Activated naive CD4-positive, alpha-beta T cell treated with anti-CD3 and anti-CD28 coated beads, Interleukin-2, amount 10 ng/mL, durations not matched to agents 7 days and 5 days (primary cell): ENCODE measurements at regions not wholly inside any gene's neighbourhood (a gene's known extent, or its start where the extent isn't known, plus 50 kb on each side); places are given as distances from the start of the nearest gene placed in this dataset.
"Not testable (repeated sequence)": the region's sequence is repeated elsewhere in the genome, so short reads cannot be mapped to it uniquely, and the experiment has no call there.

ENCODE experiments used
- CTCF ChIA-PET: fragments of 350-600 bp; sonication (Branson Sonifier 250); formaldehyde crosslinking; loops from one replicate; lab custom pipeline; 2021; ENCODE audit warnings: antibody characterized with exemption; lab: Charles Lee
- DNase-seq: peaks from one replicate; pipeline ENCODE4 v3.0.0-alpha.2; 2020
- H3K27ac Mint-ChIP-seq: one replicate; pipeline ENCODE4 v1.8.0; 2021; ENCODE audit warnings: mild to moderate bottlenecking, moderate library complexity, mixed read lengths
- H3K27me3 Mint-ChIP-seq: one replicate; pipeline ENCODE4 v1.8.0; 2021; ENCODE audit warnings: mild to moderate bottlenecking, mixed read lengths
- H3K36me3 Mint-ChIP-seq: one replicate; pipeline ENCODE4 v1.8.0; 2021; ENCODE audit warnings: mixed read lengths
- H3K4me1 Mint-ChIP-seq: one replicate; pipeline ENCODE4 v1.8.0; 2021; ENCODE audit warnings: mixed read lengths
- H3K4me3 Mint-ChIP-seq: one replicate; pipeline ENCODE4 v1.8.0; 2021; ENCODE audit warnings: mild to moderate bottlenecking, moderate library complexity, mixed read lengths
- H3K9me3 Mint-ChIP-seq: one replicate; pipeline ENCODE4 v1.8.0; 2021; ENCODE audit warnings: mixed read lengths

DNA sequence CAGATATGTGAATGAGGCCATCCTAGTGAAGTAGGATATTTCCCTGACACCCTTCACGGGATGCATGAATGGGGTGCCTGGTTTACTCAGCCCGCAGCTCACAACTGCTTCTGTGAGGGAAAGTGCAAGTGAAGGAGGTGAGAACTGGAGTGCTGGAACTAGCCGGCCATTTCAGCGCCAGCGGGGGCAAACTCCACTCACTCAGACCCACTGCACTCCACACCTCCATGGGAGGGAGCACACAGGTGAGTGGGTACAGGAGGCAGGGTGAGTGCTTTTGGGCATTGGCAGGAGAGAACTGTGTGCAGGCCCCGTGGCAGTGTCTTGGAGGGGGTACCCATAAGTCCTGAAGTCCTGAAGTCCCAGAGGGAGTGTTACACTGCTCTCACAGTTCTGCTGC, 1008.4 kb downstream of the SLC6A15 start:
- Mint-ChIP-seq H3K36me3 (no peaks in the 10 kb centered on the region), H3K4me3 (no peak overlapping the region), H3K4me1 (no peaks in the 10 kb centered on the region), H3K9me3 (peaks cover 21% of the 10 kb centered on the region), H3K27ac (no peak overlapping the region), H3K27me3 (no peaks in the 10 kb centered on the region)
- CTCF ChIA-PET, result no interaction called here
- DNase-seq, result no peak

DNA sequence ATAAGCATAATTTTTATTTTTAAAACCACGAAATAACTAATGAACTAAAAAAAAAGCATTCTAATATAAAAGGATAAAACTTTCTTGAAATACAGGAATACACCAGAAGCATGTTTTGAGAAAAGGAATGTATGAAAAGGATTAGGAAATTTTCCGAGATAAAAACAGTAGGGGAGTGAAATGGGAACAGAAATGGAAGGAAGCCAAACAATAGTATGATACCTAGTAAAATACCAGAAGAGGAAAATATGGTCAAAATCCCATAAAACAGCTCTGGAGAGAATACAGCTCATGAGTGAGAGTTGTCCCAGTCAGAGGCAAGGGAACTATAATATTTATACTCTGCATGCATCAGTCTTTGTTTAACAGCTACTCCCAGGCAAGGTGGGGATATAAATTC, 1016.2 kb downstream of the SLC6A15 start:
- Mint-ChIP-seq H3K27me3 (no peaks in the 10 kb centered on the region), H3K9me3 (peaks cover 16% of the 10 kb centered on the region)

DNA sequence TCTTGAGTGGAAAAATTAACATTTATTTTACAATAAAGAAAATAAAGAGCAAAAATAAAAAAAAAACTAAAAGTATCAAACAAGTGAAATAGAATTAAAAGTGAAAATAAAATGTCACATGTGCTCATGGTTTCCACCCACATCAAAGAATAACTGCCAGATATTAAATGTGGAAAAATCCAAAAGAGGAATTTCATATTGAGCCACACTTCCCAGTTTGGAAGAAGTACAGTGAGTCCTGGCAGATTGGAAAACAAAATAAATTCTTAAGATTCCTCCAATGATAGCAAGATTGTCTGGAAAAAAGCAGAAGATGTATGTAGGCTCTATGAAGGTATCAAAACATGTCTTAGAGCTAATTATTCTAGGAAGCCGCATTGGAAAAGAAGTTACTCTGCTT, 1019.5 kb downstream of the SLC6A15 start:
- no peaks in the 10 kb centered on the region for H3K27me3 Mint-ChIP-seq
- H3K4me1 Mint-ChIP-seq, result no peaks in the 10 kb centered on the region
- H3K9me3 Mint-ChIP-seq, result peaks cover 3% of the 10 kb centered on the region

More for the DNA sequence above, 1016.2 kb downstream of the SLC6A15 start:
- no peaks in the 10 kb centered on the region for H3K36me3 Mint-ChIP-seq
- H3K4me3 Mint-ChIP-seq, result no peak overlapping the region
- H3K4me1 Mint-ChIP-seq, result no peaks in the 10 kb centered on the region
- CTCF ChIA-PET, result no interaction called here
- DNase-seq, result no peak
- H3K27ac Mint-ChIP-seq, result no peak overlapping the region

DNA sequence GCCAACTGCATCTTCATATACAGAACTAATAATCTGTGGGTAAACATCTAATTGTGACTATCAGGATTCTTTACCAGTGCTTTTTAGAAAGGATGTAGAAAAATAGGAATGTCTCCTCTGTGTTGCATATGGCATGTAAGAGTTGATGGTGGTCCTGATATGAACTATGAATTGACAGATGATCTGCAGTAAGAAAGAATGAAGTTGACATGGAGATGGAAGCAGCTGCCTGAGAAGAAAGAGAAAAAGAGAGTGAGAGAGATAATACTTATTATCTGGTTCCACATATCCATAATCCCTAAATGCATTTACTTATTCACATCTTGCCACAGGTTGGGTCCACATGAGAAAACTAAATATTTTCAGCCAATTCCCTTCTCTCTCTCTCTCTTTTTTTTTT, 1022.9 kb downstream of the SLC6A15 start:
- Mint-ChIP-seq H3K4me3 (no peak overlapping the region), H3K27me3 (no peaks in the 10 kb centered on the region), H3K9me3 (peaks cover 3% of the 10 kb centered on the region), H3K36me3 (no peaks in the 10 kb centered on the region), H3K4me1 (no peaks in the 10 kb centered on the region), H3K27ac (no peak overlapping the region)
- CTCF ChIA-PET, result no interaction called here
- no peak for DNase-seq

More for the DNA sequence above, 1019.5 kb downstream of the SLC6A15 start:
- Mint-ChIP-seq H3K4me3 (no peak overlapping the region), H3K27ac (no peak overlapping the region), H3K36me3 (no peaks in the 10 kb centered on the region)
- CTCF ChIA-PET, result no interaction called here
- no peak for DNase-seq

DNA sequence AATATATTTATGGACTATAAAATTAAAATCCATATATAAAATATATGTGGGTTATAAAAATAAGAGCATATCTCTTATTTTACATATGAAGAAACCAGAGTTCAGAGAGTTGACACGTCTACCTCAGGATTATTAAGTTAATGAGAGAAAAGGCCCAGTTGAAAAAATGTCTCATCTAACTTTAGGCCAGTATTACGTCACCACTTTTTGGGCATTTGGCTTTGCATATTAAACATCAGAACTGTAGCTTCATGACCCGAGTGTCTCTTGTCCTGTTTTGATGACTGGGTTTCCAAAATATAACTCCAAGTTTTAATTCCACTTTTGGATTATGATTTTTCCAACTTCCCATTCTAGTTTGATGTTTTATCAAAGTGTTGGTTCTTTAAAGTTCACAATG, 1026.1 kb downstream of the SLC6A15 start:
- Mint-ChIP-seq H3K27me3 (no peaks in the 10 kb centered on the region), H3K4me3 (no peak overlapping the region), H3K36me3 (no peaks in the 10 kb centered on the region), H3K9me3 (peaks cover 3% of the 10 kb centered on the region), H3K4me1 (no peaks in the 10 kb centered on the region), H3K27ac (no peak overlapping the region)
- CTCF ChIA-PET, result no interaction called here
- no peak for DNase-seq

DNA sequence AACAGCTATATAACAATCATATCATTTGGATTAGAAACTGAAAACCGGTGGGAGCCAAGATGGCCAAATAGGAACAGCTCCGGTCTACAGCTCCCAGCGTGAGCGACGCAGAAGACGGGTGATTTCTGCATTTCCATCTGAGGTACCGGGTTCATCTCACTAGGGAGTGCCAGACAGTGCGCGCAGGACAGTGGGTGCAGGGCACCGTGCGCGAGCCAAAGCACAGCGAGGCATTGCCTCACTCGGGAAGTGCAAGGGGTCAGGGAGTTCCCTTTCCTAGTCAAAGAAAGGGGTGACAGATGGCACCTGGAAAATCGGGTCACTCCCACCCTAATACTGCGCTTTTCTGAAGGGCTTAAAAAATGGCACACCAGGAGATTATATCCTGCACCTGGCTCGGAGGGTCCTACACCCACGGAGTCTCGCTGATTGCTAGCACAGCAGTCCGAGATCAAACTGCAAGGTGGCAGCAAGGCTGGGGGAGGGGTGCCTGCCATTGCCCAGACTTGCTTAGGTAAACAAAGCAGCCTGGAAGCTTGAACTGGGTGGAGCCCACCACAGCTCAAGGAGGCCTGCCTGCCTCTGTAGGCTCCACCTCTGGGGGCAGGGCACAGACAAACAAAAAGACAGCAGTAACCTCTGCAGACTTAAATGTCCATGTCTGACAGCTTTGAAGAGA, 1041.5 kb downstream of the SLC6A15 start:
- DNase-seq, CTCF ChIA-PET, H3K9me3 Mint-ChIP-seq, H3K4me3 Mint-ChIP-seq, H3K27ac Mint-ChIP-seq, H3K36me3 Mint-ChIP-seq, H3K4me1 Mint-ChIP-seq, H3K27me3 Mint-ChIP-seq: not testable (repeated sequence)

DNA sequence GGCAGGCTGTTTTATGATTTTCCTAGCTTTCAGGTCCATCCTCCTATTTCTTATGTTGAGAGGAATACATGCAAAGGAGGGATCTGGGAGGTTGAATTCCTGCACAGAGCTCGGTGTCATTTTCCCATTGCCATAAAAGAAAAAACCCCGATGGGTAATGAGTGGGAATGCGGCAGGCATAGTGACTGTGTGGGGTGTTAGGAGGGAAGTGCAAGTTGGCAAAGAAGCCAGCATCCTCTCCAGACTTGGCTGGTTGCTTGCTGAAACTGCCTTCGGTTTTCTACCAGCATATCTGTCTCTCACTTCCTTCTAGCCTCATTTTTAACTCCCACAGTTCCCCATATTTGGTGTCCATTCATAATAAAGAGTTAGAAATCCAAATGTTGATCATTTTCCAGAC, 1046.1 kb downstream of the SLC6A15 start:
- Mint-ChIP-seq H3K36me3 (no peaks in the 10 kb centered on the region), H3K27me3 (no peaks in the 10 kb centered on the region), H3K9me3 (no peaks in the 10 kb centered on the region), H3K4me1 (no peaks in the 10 kb centered on the region), H3K4me3 (no peak overlapping the region), H3K27ac (no peak overlapping the region)
- CTCF ChIA-PET, result no interaction called here
- no peak for DNase-seq

DNA sequence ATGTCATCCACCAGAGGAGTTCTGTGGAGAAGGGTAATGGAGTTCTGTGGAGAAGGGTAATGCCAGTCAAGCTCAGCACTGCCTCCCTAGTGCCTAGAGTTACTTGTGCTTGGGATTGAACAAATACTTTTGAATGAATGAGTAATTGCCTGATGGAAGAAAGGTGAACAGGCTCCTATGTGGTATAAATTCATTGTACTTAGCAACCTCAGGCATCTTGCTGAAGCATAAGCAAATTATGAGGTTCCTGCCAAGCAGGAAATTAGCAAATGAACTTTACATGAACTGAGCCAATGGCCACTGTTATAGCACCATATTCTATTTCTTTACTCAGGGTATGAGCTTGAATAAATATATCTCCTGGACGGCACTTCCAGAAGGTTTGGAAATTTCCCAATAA, 1047.2 kb downstream of the SLC6A15 start:
- H3K4me3 Mint-ChIP-seq, result no peak overlapping the region
- CTCF ChIA-PET, result no interaction called here
- no peaks in the 10 kb centered on the region for H3K4me1 Mint-ChIP-seq
- no peaks in the 10 kb centered on the region for H3K36me3 Mint-ChIP-seq
- no peak for DNase-seq
- H3K9me3 Mint-ChIP-seq, result no peaks in the 10 kb centered on the region
- no peak overlapping the region for H3K27ac Mint-ChIP-seq
- no peaks in the 10 kb centered on the region for H3K27me3 Mint-ChIP-seq

DNA sequence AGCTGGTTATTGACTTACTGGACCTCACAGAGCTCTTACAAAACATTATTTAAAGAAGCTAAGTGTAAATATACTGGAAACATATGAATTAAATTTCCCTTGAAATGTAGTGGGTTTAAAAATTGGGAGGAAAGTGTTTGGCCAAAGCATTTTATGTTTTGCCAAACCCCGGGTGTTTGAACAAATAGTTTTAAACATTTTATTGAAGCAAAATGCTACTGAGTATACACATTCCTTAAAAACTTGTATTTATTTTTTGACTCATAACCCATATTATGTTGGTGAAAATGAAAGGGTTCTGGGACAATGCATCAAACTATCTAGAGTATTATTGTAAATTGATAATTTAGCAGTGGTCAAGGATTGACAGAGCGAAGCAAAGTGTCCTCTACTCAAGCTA, 1048.5 kb downstream of the SLC6A15 start:
- peaks cover 2% of the 10 kb centered on the region for H3K9me3 Mint-ChIP-seq
- no peaks in the 10 kb centered on the region for H3K36me3 Mint-ChIP-seq
- H3K27ac Mint-ChIP-seq, result no peak overlapping the region
- H3K4me3 Mint-ChIP-seq, result no peak overlapping the region
- H3K4me1 Mint-ChIP-seq, result no peaks in the 10 kb centered on the region
- no peak for DNase-seq
- CTCF ChIA-PET, result no interaction called here
- H3K27me3 Mint-ChIP-seq, result no peaks in the 10 kb centered on the region

DNA sequence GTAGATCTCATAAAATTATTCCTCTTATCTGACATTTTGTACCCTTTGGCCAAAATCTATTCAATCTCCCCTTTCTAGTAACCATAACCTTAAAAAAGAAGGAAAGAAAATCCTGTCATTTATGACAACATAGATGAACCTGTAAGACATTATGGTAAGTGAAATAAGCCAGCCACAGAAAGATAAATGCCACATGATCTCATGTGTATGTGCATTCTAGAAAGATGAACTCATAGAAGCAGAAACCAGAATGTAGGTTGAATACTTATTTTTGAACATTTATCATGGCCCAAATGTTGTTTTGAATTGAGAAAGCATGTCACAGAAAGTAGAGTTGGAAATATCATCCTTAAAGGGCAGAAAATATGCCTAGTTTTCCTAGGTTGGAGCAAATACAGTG, 1053.6 kb downstream of the SLC6A15 start:
- Mint-ChIP-seq H3K27me3 (no peaks in the 10 kb centered on the region), H3K4me1 (no peaks in the 10 kb centered on the region), H3K27ac (no peak overlapping the region), H3K4me3 (no peak overlapping the region), H3K36me3 (no peaks in the 10 kb centered on the region), H3K9me3 (peaks cover 17% of the 10 kb centered on the region)
- CTCF ChIA-PET, result no interaction called here
- no peak for DNase-seq

DNA sequence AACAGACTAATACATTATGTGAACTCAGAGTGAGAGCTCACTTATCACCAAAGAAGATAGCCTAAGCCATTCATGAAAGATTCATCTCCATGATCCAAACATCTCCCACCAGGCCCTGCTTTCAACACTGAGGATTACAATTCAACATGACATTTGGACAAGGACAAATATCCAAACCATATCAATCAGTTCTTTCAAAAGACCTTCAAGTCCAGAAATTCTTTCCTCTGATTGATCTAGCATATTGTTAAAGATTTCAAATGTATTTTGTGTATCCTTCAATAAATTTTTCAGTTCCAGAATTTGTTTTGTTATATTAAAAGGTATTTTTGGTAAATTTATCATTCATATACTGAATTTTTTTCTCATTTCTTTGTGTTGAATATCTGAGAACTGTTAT, 1055.8 kb downstream of the SLC6A15 start:
- Mint-ChIP-seq H3K27me3 (no peaks in the 10 kb centered on the region), H3K4me3 (no peak overlapping the region), H3K9me3 (peaks cover 17% of the 10 kb centered on the region), H3K36me3 (no peaks in the 10 kb centered on the region), H3K4me1 (no peaks in the 10 kb centered on the region), H3K27ac (no peak overlapping the region)
- DNase-seq, result no peak
- CTCF ChIA-PET, result no interaction called here

DNA sequence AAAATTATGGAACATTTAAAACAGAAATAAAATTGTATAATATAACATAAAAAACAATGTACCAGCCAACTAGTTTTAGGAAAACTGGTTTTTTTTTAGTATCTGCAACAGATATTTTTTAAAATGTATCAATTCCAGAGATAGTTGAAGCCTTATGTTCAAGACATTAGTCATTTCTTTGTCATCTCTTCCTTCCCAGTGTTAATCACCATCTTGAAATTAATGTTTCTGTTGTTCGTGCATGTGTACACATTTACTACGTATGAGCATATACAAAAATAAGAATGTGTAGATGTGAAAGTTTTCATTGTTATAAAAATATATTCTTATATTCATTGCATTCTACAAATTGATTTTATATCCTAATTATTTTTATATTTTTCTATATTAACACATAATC, 1062.1 kb downstream of the SLC6A15 start:
- Mint-ChIP-seq H3K27ac (no peak overlapping the region), H3K27me3 (no peaks in the 10 kb centered on the region), H3K9me3 (no peaks in the 10 kb centered on the region), H3K4me1 (no peaks in the 10 kb centered on the region), H3K4me3 (no peak overlapping the region), H3K36me3 (no peaks in the 10 kb centered on the region)
- CTCF ChIA-PET, result no interaction called here
- DNase-seq, result no peak

DNA sequence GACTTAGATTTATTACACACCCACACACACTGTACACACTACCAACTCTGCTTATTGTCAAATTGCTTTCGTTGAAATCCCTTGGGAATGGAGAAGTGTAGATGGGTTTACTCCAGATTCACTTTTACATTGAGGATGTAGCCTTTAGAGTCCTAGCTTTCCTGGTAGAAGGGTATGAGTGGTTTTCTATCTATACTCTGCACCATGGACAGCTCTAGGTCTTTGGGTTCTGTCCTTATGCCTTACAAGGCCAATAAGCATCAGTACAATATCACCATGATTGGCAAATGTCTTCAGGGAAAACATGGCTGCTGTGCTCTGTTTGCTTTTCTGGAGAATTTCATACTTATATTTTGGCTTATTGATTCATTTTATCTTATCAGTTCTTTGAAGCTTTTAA, 1063.9 kb downstream of the SLC6A15 start:
- no peaks in the 10 kb centered on the region for H3K4me1 Mint-ChIP-seq
- CTCF ChIA-PET, result no interaction called here
- no peak overlapping the region for H3K4me3 Mint-ChIP-seq
- no peaks in the 10 kb centered on the region for H3K27me3 Mint-ChIP-seq
- H3K36me3 Mint-ChIP-seq, result no peaks in the 10 kb centered on the region
- no peak for DNase-seq
- H3K27ac Mint-ChIP-seq, result no peak overlapping the region
- H3K9me3 Mint-ChIP-seq, result no peaks in the 10 kb centered on the region

DNA sequence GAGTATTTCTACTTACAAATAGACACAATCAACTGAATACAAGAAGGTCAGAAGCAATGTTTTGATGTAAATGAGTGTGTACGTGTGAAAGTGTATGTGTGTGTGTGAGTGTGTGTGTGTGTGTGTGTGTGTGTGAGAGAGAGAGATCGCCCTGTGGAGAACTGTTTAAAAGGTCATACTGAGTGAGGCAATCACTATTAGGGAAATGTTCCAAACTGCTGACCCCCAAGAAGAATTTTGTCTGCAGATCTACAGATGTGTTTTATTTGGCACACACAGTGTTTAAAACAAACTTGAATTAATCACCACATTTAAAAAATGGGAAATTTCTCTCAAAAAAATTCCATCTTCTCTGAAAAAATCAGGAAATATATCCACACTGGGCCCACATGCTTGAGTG, 1069.1 kb downstream of the SLC6A15 start:
- Mint-ChIP-seq H3K4me1 (no peaks in the 10 kb centered on the region), H3K4me3 (no peak overlapping the region), H3K36me3 (no peaks in the 10 kb centered on the region), H3K27ac (no peak overlapping the region), H3K27me3 (no peaks in the 10 kb centered on the region), H3K9me3 (no peaks in the 10 kb centered on the region)
- CTCF ChIA-PET, result no interaction called here
- no peak for DNase-seq

DNA sequence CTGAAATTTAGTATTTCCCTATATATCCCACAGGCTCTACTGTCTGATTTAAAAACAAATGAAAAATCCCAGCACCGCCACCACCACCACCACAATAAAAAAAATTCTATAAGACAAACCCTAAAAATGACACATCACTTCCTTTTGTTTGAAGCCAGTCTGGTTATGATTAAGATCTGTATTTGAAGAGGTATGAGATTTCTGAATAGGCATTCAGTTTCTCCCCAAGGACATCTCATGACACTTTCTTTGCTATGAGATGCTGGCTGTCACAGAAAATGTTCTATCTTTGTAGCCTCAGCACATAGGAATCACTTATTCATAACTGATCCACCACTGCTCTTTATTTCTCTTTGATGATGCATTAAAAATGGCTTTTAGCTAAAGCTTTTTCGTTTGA, 1071.0 kb downstream of the SLC6A15 start:
- DNase-seq, result no peak
- H3K4me1 Mint-ChIP-seq, result no peaks in the 10 kb centered on the region
- H3K4me3 Mint-ChIP-seq, result no peak overlapping the region
- no peak overlapping the region for H3K27ac Mint-ChIP-seq
- H3K27me3 Mint-ChIP-seq, result no peaks in the 10 kb centered on the region
- H3K9me3 Mint-ChIP-seq, result no peaks in the 10 kb centered on the region
- no peaks in the 10 kb centered on the region for H3K36me3 Mint-ChIP-seq
- CTCF ChIA-PET, result no interaction called here

DNA sequence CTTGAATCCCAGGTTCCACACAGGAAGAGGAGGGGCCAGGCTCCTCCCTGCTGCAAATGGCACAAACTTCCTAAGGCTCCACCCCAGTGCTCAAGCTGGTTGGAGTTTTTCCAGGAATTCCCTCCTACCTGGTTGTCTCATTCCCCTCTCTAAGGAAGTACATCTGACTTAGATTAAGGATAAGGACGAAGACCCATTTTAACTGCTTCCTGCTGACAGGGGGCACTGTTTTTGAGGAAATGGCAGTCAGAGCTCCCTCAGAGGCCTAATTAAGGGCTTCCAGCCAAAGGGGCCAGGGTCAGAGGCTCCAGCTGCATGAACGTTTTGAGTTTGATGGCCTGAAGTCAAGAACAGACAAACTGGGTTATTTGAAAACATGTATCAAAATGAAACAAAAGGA, 1084.7 kb downstream of the SLC6A15 start:
- Mint-ChIP-seq H3K36me3 (no peaks in the 10 kb centered on the region), H3K9me3 (no peaks in the 10 kb centered on the region), H3K27me3 (no peaks in the 10 kb centered on the region), H3K4me1 (no peaks in the 10 kb centered on the region), H3K4me3 (no peak overlapping the region), H3K27ac (no peak overlapping the region)
- no peak for DNase-seq
- CTCF ChIA-PET, result no interaction called here
